AG10803 (cell line): ENCODE measurements at regions not wholly inside any gene's neighbourhood (a gene's known extent, or its start where the extent isn't known, plus 50 kb on each side); places are given as distances from the start of the nearest gene placed in this dataset.

Experiments
- DNase-seq: peaks from one replicate; pipeline ENCODE4 v3.0.0; 2010; ENCODE audit warnings: low read depth
- H3K4me3 ChIP-seq: 2 replicates; pipeline ENCODE4 v1.5.1; 2011; ENCODE audit warnings: mild to moderate bottlenecking, low read length, control low read depth
- TF ChIP-seq, protein P1 (sequence below): conservative IDR thresholded peaks from 2 replicates; pipeline ENCODE4 v1.5.1; 2011; ENCODE audit warnings: mild to moderate bottlenecking, low read length, control low read depth, inconsistent platforms

- DNase-seq = no peak
- no peak overlapping the region for H3K4me3 ChIP-seq
- TF ChIP-seq, protein P1, sequence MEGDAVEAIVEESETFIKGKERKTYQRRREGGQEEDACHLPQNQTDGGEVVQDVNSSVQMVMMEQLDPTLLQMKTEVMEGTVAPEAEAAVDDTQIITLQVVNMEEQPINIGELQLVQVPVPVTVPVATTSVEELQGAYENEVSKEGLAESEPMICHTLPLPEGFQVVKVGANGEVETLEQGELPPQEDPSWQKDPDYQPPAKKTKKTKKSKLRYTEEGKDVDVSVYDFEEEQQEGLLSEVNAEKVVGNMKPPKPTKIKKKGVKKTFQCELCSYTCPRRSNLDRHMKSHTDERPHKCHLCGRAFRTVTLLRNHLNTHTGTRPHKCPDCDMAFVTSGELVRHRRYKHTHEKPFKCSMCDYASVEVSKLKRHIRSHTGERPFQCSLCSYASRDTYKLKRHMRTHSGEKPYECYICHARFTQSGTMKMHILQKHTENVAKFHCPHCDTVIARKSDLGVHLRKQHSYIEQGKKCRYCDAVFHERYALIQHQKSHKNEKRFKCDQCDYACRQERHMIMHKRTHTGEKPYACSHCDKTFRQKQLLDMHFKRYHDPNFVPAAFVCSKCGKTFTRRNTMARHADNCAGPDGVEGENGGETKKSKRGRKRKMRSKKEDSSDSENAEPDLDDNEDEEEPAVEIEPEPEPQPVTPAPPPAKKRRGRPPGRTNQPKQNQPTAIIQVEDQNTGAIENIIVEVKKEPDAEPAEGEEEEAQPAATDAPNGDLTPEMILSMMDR = no peak
These were observed 979.5 kb upstream of the CELF4 start for GRCh38 chr18:38545071-38545470.

DNA sequence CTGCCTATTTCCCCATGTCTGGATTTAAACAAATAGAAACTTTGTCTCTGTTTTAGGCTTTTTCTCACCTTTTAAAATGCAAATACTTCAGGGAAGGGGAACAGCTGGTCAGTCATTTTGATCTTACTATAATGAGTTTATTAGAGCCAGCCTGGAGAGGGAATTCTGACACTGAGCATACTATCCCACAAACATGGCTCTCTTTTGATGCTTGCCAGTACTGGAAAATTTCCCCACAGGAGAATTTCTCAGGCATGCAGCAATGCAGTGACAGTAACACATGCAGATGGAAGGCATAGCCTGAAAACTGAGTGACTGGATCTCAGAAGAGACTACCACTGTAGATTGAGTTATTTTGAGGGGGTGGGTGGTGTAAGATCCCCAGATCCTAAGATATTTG lies 974.3 kb upstream of the CELF4 start:
- no peak overlapping the region for H3K4me3 ChIP-seq
- TF ChIP-seq, protein P1 = no peak
- DNase-seq = no peak

DNA sequence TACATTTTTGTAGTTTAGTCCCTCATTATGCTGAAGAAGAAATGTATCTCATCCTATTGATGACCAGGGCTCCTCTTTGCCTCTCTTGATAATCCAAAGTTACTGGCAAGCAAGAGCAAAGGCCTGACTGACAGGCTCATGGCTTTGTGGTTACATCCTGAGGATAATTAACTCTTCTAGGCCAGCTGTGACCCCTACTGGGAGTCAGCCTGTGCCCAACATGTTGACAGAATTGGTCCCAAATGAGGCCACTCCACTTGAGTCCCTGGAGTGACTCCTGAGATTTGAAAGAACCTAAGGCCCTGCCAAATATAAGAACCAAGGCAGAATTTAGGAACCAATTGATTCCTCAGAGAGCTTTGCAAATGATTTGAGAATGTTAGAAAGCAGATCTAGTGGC lies 973.8 kb upstream of the CELF4 start:
- no peak overlapping the region for H3K4me3 ChIP-seq
- TF ChIP-seq, protein P1 = no peak
- no peak for DNase-seq

GRCh38 chr18:38534073-38534472 lies 968.5 kb upstream of the CELF4 start:
- TF ChIP-seq, protein P1 = no peak
- DNase-seq = no peak
- no peak overlapping the region for H3K4me3 ChIP-seq

- no peak for DNase-seq
- TF ChIP-seq, protein P1 = no peak
- H3K4me3 ChIP-seq = no peak overlapping the region
These were observed 961.3 kb upstream of the CELF4 start for GRCh38 chr18:38526922-38527321.

DNA sequence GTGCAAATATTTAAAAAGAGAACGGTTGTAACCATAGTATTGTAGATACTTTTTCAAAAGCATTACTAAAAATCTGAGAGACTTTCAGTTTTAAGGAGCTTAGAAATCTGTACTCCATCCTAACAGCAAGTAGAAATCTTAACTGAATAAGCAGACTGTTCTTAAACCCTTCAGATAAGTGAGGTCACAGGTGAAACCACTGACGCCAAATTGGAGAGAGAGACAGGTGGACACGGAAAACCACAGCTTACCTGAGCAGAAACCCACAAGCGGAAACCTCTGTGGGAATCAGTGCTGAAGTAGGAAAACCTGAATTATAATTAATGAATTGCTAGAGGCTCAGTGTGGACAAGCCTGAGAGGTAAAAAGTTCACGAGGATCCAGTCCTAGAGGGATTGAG lies 959.4 kb upstream of the CELF4 start:
- TF ChIP-seq, protein P1 = no peak
- DNase-seq = no peak
- H3K4me3 ChIP-seq = no peak overlapping the region

GRCh38 chr18:38520786-38521185 lies 955.2 kb upstream of the CELF4 start:
- H3K4me3 ChIP-seq = no peak overlapping the region
- TF ChIP-seq, protein P1 = no peak
- no peak for DNase-seq
